NCI-H2227 treated with DMSO at 0.1 percent for 48 hours (cell line): ENCODE measurements at regions not wholly inside any gene's neighbourhood (a gene's known extent, or its start where the extent isn't known, plus 50 kb on each side); places are given as distances from the start of the nearest gene placed in this dataset.

Source experiments
- DNase-seq: peaks from one replicate; lab custom pipeline; 2025; lab: John Stamatoyannopoulos, UW

GRCh38 chr4:164405774-164406173 is 348.2 kb upstream of the SMIM31 start:
- DNase-seq = no peak

GRCh38 chr4:164408831-164409230 is 345.1 kb upstream of the SMIM31 start:
- DNase-seq = no peak

GRCh38 chr4:164410401-164410800 is 343.5 kb upstream of the SMIM31 start:
- DNase-seq = no peak

- no peak for DNase-seq
Observed at GRCh38 chr4:164412246-164412645, 341.7 kb upstream of the SMIM31 start.

GRCh38 chr4:164413743-164414142 is 340.2 kb upstream of the SMIM31 start:
- DNase-seq = no peak

- no peak for DNase-seq
Observed at GRCh38 chr4:164423819-164424218, 330.1 kb upstream of the SMIM31 start.

GRCh38 chr4:164424846-164425245 is 329.1 kb upstream of the SMIM31 start:
- DNase-seq = no peak

- no peak for DNase-seq
Observed at GRCh38 chr4:164428561-164428960, 325.4 kb upstream of the SMIM31 start.

- no peak for DNase-seq
Observed at GRCh38 chr4:164438321-164438720, 315.6 kb upstream of the SMIM31 start.

GRCh38 chr4:164439037-164439436 is 314.9 kb upstream of the SMIM31 start:
- DNase-seq = no peak

GRCh38 chr4:164440199-164440598 is 313.7 kb upstream of the SMIM31 start:
- DNase-seq = no peak

- DNase-seq = no peak
Observed at GRCh38 chr4:164441109-164441508, 312.8 kb upstream of the SMIM31 start.

- no peak for DNase-seq
Observed at GRCh38 chr4:164442180-164442579, 311.8 kb upstream of the SMIM31 start.

GRCh38 chr4:164446516-164446915 is 307.4 kb upstream of the SMIM31 start:
- DNase-seq = no peak

GRCh38 chr4:164461901-164462300 is 292.0 kb upstream of the SMIM31 start:
- no peak for DNase-seq

GRCh38 chr4:164462471-164462870 is 291.5 kb upstream of the SMIM31 start:
- DNase-seq = no peak

- no peak for DNase-seq
Observed at GRCh38 chr4:164464313-164464712, 289.6 kb upstream of the SMIM31 start.

- no peak for DNase-seq
Observed at GRCh38 chr4:164467493-164467892, 286.4 kb upstream of the SMIM31 start.

GRCh38 chr4:164481306-164482091 is 272.4 kb upstream of the SMIM31 start:
- DNase-seq = no peak

- no peak for DNase-seq
Observed at GRCh38 chr4:164482092-164482404, 271.9 kb upstream of the SMIM31 start.

GRCh38 chr4:164482758-164483157 is 271.2 kb upstream of the SMIM31 start:
- no peak for DNase-seq

GRCh38 chr4:164483711-164484110 is 270.2 kb upstream of the SMIM31 start:
- no peak for DNase-seq

- no peak for DNase-seq
Observed at GRCh38 chr4:164484551-164484950, 269.4 kb upstream of the SMIM31 start.

GRCh38 chr4:164485136-164485535 is 268.8 kb upstream of the SMIM31 start:
- no peak for DNase-seq
